ENCODE measurements at regions not wholly inside any gene's neighbourhood (a gene's known extent, or its start where the extent isn't known, plus 50 kb on each side); places are given as distances from the start of the nearest gene placed in this dataset.

- TF ChIP-seq POLR2A (IDR thresholded peaks at IDR 0.05; ENCODE audit: low read length) (no peak), GATA1 (IDR thresholded peaks at IDR 0.05; ENCODE audit: low read depth, low read length) (no peak)
Measured at GRCh38 chr2:238645716-238646115, 202.2 kb upstream of the TWIST2 start.
